Liver (tissue), 3 donors: ENCODE measurements at regions not wholly inside any gene's neighbourhood (a gene's known extent, or its start where the extent isn't known, plus 50 kb on each side); places are given as distances from the start of the nearest gene placed in this dataset.
"Not testable (repeated sequence)": the region's sequence is repeated elsewhere in the genome, so short reads cannot be mapped to it uniquely, and the experiment has no call there.

Experiments used
- CTCF ChIP-seq: fragments of 150-350 bp; IDR thresholded peaks from 2 replicates; pipeline ENCODE4 v1.5.1; 2017; ENCODE audit warnings: improper control_type of control experiment, low read depth, low read length; ENCODE audit not compliant: missing input control
- EGR1 ChIP-seq, 2 donors: IDR thresholded peaks; 2 replicates each; pipeline ENCODE4 v1.6.1; 2016 to 2018; ENCODE audit warnings: antibody characterized with exemption in 2 of 2, low read depth in 2 of 2
- GABPA ChIP-seq, 2 donors: IDR thresholded peaks in 1 of 2; conservative IDR thresholded peaks in 1 of 2; 2 replicates each; pipeline ENCODE4 v1.6.1; 2016; ENCODE audit warnings: antibody characterized with exemption in 2 of 2, mild to moderate bottlenecking in 1 of 2, moderate library complexity in 1 of 2
- MAX ChIP-seq: IDR thresholded peaks from 2 replicates; pipeline ENCODE4 v1.6.1; 2016; ENCODE audit warnings: antibody characterized with exemption
- RAD21 ChIP-seq, 2 donors: IDR thresholded peaks; 2 replicates each; pipeline ENCODE4 v1.6.1; 2016; ENCODE audit warnings: antibody characterized with exemption in 2 of 2, mild to moderate bottlenecking in 2 of 2
- RXRA ChIP-seq, 2 donors: IDR thresholded peaks; 2 replicates each; pipeline ENCODE4 v1.6.1; 2017 to 2018; ENCODE audit warnings: antibody characterized with exemption in 2 of 2, mild to moderate bottlenecking in 1 of 2
- TAF1 ChIP-seq: conservative IDR thresholded peaks from 2 replicates; pipeline ENCODE4 v1.6.1; 2016; ENCODE audit warnings: antibody characterized with exemption, mild to moderate bottlenecking
- ZBTB33 ChIP-seq: IDR thresholded peaks from 2 replicates; pipeline ENCODE4 v1.6.1; 2016; ENCODE audit warnings: antibody characterized with exemption
- TF ChIP-seq, protein P1 (sequence below): IDR thresholded peaks from 2 replicates; pipeline ENCODE4 v1.6.1; 2016; ENCODE audit warnings: antibody characterized with exemption
- donor health status: healthy.
- donor health status: healthy.

GRCh38 chr16:88243921-88244320, 138.8 kb upstream of the ZNF469 start:
- not testable (repeated sequence) for TF ChIP-seq CTCF; MAX; ZBTB33; EGR1 (IDR thresholded peaks at IDR 0.05; ENCODE audit: low read depth in 2 of 2); RXRA (IDR thresholded peaks at IDR 0.05); TAF1; RAD21 (IDR thresholded peaks at IDR 0.05); GABPA (IDR thresholded peaks at IDR 0.05 in 1 of 2, conservative IDR thresholded peaks at IDR 0.05 in 1 of 2)
- TF ChIP-seq, protein P1, sequence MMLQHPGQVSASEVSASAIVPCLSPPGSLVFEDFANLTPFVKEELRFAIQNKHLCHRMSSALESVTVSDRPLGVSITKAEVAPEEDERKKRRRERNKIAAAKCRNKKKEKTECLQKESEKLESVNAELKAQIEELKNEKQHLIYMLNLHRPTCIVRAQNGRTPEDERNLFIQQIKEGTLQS = not testable (repeated sequence)
